K562 (cell line): ENCODE measurements at regions not wholly inside any gene's neighbourhood (a gene's known extent, or its start where the extent isn't known, plus 50 kb on each side); places are given as distances from the start of the nearest gene placed in this dataset.

Experiments used
- ARID1B ChIP-seq: fragments of 450-650 bp; IDR thresholded peaks from 2 replicates; pipeline ENCODE4 v1.6.1; 2016; ENCODE audit warnings: antibody characterized with exemption, mild to moderate bottlenecking, inconsistent platforms
- ELF2 ChIP-seq: fragments of 250-450 bp; sonication (Bioruptor Pico); IDR thresholded peaks from 2 replicates; pipeline ENCODE4 v1.5.0; 2021; ENCODE audit warnings: mild to moderate bottlenecking
- FOXM1 ChIP-seq, 2 experiments: fragments of 450-650 bp in 1 of 2; sonication (generic) in 1 of 2; formaldehyde crosslinking in 1 of 2; IDR thresholded peaks; 2 replicates each; pipeline versions ENCODE4 v1.6.1 to v1.9.0; 2017 to 2022; ENCODE audit warnings: low read depth in 2 of 2, mild to moderate bottlenecking in 2 of 2, missing genetic modification reagents in 1 of 2, moderate library complexity in 1 of 2
- HDAC3 ChIP-seq: fragments of 450-650 bp; IDR thresholded peaks from 2 replicates; pipeline ENCODE4 v1.6.1; 2018; ENCODE audit warnings: borderline replicate concordance, mild to moderate bottlenecking, moderate library complexity; ENCODE audit not compliant: partially characterized antibody
- IRF9 ChIP-seq: fragments of 450-650 bp; IDR thresholded peaks from 2 replicates; pipeline ENCODE4 v1.6.1; 2016; ENCODE audit warnings: missing biosample characterization, missing genetic modification characterization
- JUND ChIP-seq, 2 experiments: IDR thresholded peaks; 2 replicates in 1 of 2; 3 replicates in 1 of 2; pipeline ENCODE4 v1.6.1; 2011; ENCODE audit warnings: borderline replicate concordance in 2 of 2, low read depth in 2 of 2, low read length in 2 of 2, improper control_type of control experiment in 1 of 2, missing biosample characterization in 1 of 2, missing genetic modification characterization in 1 of 2, missing genetic modification reagents in 1 of 2
- RB1 ChIP-seq: fragments of 450-650 bp; IDR thresholded peaks from 2 replicates; pipeline ENCODE4 v1.6.1; 2017; ENCODE audit warnings: low read depth, mild to moderate bottlenecking
- SMARCB1 ChIP-seq: IDR thresholded peaks from 2 replicates; pipeline ENCODE4 v1.6.1; 2011; ENCODE audit warnings: improper control_type of control experiment, low read depth; ENCODE audit not compliant: insufficient read length
- ZNF507 ChIP-seq: conservative IDR thresholded peaks from 2 replicates; pipeline ENCODE4 v1.6.1; 2017; ENCODE audit warnings: missing genetic modification characterization, missing compliant biosample characterization
- TF ChIP-seq, protein P1 (sequence below): fragments of 200-400 bp; formaldehyde crosslinking; IDR thresholded peaks from 2 replicates; pipeline ENCODE4 v1.6.1; 2017; ENCODE audit warnings: mild to moderate bottlenecking, low read depth, low read length, moderate library complexity

DNA sequence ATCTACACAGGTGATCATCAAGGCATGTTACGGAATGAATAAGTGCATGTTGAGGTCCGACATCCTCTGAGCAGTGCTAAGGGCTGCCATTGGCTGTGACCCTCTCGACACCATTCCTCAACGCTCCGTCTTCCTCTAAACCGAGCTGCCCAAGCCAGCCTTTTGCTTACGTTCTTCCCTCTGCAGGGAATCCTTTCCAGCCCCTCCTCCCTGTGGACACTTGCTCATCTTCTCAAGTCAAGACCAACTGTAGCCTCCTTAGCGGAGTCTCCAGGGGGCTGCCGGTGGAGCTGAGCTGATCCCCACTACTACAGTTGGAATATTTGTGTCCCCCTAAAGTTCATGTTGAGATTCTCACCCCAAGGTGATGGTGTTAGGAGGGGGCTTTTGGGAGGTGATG lies 781.0 kb downstream of the TBC1D22A start (continued):
- TF ChIP-seq FOXM1 (IDR thresholded peaks at IDR 0.05; ENCODE audit: low read depth) (no peak), FOXM1 (CRISPR knock-in tag; IDR thresholded peaks at IDR 0.05; ENCODE audit: low read depth) (no peak), JUND (IDR thresholded peaks at IDR 0.05; ENCODE audit: borderline replicate concordance, low read depth, low read length) (no peak), JUND (tag; IDR thresholded peaks at IDR 0.05; ENCODE audit: borderline replicate concordance, low read depth, low read length) (no peak), IRF9 (tag) (no peak), SMARCB1 (no peak), RB1 (no peak), ARID1B (no peak), ELF2 (no peak), HDAC3 (no peak), ZNF507 (tag) (no peak)
- TF ChIP-seq, protein P1, sequence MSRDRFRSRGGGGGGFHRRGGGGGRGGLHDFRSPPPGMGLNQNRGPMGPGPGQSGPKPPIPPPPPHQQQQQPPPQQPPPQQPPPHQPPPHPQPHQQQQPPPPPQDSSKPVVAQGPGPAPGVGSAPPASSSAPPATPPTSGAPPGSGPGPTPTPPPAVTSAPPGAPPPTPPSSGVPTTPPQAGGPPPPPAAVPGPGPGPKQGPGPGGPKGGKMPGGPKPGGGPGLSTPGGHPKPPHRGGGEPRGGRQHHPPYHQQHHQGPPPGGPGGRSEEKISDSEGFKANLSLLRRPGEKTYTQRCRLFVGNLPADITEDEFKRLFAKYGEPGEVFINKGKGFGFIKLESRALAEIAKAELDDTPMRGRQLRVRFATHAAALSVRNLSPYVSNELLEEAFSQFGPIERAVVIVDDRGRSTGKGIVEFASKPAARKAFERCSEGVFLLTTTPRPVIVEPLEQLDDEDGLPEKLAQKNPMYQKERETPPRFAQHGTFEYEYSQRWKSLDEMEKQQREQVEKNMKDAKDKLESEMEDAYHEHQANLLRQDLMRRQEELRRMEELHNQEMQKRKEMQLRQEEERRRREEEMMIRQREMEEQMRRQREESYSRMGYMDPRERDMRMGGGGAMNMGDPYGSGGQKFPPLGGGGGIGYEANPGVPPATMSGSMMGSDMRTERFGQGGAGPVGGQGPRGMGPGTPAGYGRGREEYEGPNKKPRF: no peak
